ENCODE measurements at regions not wholly inside any gene's neighbourhood (a gene's known extent, or its start where the extent isn't known, plus 50 kb on each side); places are given as distances from the start of the nearest gene placed in this dataset.
A peak's percentile ranks its signal among the peaks of the same experiment; 100 is the strongest.

GRCh38 chr1:221797506-221797905 lies 55.6 kb upstream of the DUSP10 start:
- TF ChIP-seq, protein P1, sequence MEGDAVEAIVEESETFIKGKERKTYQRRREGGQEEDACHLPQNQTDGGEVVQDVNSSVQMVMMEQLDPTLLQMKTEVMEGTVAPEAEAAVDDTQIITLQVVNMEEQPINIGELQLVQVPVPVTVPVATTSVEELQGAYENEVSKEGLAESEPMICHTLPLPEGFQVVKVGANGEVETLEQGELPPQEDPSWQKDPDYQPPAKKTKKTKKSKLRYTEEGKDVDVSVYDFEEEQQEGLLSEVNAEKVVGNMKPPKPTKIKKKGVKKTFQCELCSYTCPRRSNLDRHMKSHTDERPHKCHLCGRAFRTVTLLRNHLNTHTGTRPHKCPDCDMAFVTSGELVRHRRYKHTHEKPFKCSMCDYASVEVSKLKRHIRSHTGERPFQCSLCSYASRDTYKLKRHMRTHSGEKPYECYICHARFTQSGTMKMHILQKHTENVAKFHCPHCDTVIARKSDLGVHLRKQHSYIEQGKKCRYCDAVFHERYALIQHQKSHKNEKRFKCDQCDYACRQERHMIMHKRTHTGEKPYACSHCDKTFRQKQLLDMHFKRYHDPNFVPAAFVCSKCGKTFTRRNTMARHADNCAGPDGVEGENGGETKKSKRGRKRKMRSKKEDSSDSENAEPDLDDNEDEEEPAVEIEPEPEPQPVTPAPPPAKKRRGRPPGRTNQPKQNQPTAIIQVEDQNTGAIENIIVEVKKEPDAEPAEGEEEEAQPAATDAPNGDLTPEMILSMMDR (IDR thresholded peaks at IDR 0.05; ENCODE audit: extremely low read depth, missing control alignments): no peak
- DNase-seq (ENCODE audit: low spot score): no peak

DNA sequence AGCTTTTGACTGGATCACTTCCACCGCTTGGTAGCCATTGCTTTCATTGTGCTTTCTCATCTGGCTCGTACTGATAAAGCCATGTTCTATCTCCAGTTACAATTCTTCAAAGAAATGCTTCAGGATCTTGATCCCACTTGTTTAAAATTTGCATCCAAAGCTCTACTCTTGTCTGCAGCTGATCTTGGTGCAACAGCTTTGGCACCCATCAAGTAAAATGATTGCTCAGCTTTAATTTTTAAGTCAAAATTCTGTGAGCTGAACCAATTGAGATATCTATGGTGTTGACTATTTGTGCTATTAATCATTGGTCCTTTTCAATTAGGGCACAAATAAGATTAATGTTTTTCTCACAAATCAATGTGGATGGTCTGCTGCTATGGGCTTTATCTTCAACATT lies 54.8 kb upstream of the DUSP10 start:
- TF ChIP-seq, protein P1 (IDR thresholded peaks at IDR 0.05; ENCODE audit: extremely low read depth, missing control alignments): no peak

GRCh38 chr1:221795380-221795779 lies 53.5 kb upstream of the DUSP10 start:
- TF ChIP-seq, protein P1 (IDR thresholded peaks at IDR 0.05; ENCODE audit: extremely low read depth, missing control alignments): no peak
- no peak for DNase-seq (ENCODE audit: low spot score)

More for the DNA sequence above, 54.8 kb upstream of the DUSP10 start:
- DNase-seq (ENCODE audit: low spot score): no peak

DNA sequence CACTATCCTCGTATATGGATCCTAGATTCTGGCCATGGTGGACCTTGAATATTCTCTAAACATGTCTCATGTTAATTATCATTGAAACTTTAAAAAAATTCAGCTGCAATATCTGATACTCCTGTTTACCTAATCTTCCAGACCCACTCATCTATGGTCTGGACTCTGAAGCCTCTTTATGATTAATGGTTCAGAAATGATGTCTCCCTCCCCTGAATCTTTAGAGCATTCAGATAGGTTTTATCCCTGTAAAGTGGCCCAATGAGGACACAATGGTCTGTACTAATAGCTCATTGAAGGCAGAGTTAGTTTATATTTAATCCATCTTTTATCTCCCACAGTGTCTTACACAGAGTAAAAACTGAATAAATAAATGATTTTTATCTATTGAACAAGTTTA lies 53.0 kb upstream of the DUSP10 start:
- no peak for DNase-seq (ENCODE audit: low spot score)
- TF ChIP-seq, protein P1 (IDR thresholded peaks at IDR 0.05; ENCODE audit: extremely low read depth, missing control alignments): no peak

DNA sequence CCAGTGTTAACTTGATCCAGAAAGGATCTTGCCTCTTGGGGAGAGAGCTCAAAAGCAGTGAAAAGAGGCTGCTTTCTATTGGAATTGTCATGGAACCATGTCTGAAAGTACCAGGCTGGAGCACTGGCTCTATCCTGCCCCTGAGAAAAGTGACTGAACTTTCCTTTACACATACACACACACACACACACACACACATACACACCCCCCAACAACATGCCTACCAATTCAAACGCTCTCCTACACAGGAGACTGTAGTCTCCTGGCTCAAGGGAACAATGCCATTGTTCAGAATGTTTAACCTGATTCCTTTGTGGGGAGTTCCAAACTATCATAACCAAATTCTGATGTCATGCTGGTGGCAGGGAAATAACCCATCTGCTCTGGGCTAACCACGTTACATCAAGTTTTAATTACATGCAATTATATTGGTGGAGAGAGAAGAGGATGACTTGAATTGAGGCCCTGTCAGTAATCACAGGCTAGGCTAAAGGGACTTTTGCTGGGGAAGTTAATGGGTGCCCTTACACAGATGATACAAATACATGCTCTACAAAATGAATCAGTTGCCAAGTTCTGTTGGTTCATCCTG lies 52.3 kb upstream of the DUSP10 start:
- DNase-seq (ENCODE audit: low spot score): peak; percentile 24
- TF ChIP-seq, protein P1 (IDR thresholded peaks at IDR 0.05; ENCODE audit: extremely low read depth, missing control alignments): no peak

DNA sequence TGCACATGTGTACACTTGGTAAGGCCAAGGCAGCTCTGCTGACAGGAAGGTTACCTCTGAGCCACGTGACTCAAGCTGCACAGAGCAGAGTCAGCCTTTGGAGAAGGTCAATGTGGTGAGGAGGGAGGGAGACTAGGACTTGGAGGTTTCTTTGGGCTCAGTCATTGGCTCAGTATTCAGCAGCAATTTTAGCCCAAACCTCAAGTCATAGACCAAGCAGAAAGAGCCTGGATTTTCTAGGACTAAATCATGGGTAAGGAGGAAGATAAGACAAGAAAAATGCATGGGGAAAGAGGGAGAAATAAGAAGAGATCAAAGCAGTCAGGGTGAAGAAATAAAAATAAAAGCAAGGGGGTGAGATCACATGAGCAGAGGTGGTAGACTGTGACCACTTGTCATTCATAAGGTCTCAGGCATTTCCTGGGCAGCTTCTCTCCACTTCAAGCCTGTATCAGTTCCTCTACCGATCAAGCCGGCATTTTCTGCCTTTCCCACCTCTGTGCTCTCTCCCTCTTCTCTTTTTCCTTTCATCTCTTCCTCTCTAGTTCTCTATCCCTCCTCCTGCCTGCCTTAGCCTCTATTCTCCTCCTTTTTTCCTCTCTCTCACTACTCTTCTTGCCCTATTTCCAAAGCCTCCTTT lies 51.7 kb upstream of the DUSP10 start:
- peak; percentile 46 for DNase-seq (ENCODE audit: low spot score)
- TF ChIP-seq, protein P1 (IDR thresholded peaks at IDR 0.05; ENCODE audit: extremely low read depth, missing control alignments): no peak

DNA sequence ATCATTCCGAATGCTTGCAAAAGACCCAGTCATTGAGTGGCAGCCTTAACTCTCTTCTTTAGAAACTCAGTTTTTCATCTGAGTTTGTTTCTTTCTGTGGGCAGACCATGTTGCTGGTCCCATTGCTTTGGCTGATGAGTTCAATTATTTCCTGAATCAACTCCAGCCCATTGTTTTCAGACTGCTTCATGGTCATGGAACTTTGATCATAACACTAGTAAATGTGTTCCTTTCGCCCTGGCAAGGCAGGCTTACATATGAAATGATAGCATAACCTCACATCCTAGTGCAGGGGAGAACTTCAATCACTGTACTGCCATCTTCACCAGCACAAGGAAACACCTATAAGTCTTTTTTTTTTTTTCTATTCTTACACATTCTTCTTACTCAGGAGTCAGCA lies 50.0 kb upstream of the DUSP10 start:
- DNase-seq (ENCODE audit: low spot score): no peak
- TF ChIP-seq, protein P1 (IDR thresholded peaks at IDR 0.05; ENCODE audit: extremely low read depth, missing control alignments): no peak

Data from GM20000 (cell line).